PFSK-1 (cell line): ENCODE measurements at regions not wholly inside any gene's neighbourhood (a gene's known extent, or its start where the extent isn't known, plus 50 kb on each side); places are given as distances from the start of the nearest gene placed in this dataset.

Experiments used
- POLR2AphosphoS5 ChIP-seq: IDR thresholded peaks from 2 replicates; pipeline ENCODE4 v1.6.1; 2012; ENCODE audit warnings: low read depth, mild to moderate bottlenecking, control low read depth, low read length, moderate library complexity
- TF ChIP-seq, protein P1 (sequence below), 2 experiments: IDR thresholded peaks; 2 replicates each; pipeline versions ENCODE4 v1.6.1 to v1.8.0; 2011 to 2012; ENCODE audit warnings: low read depth in 2 of 2, low read length in 2 of 2, control low read depth in 1 of 2, inconsistent platforms in 1 of 2, mild to moderate bottlenecking in 1 of 2, moderate library complexity in 1 of 2; ENCODE audit not compliant: insufficient read depth in 1 of 2

DNA sequence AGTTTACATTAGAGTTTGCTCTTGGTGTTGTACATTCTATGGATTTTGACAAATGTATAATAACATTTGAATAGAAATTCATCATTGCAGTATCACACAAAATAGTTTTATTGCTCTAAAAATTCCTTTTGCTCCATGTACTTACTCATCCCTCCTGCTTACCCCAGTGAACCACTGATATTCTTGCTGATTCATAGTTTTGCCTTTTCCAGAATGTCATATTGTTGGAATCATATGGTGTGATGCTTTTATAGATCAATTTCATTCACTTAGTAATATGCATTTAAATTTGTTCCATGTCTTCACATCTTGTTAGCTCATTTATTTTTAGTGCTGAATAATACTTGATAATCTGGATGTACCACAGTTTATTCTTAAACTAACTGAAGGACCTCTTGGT, 1593.2 kb downstream of the C4orf33 start:
- TF ChIP-seq POLR2AphosphoS5: no peak
- TF ChIP-seq, protein P1, sequence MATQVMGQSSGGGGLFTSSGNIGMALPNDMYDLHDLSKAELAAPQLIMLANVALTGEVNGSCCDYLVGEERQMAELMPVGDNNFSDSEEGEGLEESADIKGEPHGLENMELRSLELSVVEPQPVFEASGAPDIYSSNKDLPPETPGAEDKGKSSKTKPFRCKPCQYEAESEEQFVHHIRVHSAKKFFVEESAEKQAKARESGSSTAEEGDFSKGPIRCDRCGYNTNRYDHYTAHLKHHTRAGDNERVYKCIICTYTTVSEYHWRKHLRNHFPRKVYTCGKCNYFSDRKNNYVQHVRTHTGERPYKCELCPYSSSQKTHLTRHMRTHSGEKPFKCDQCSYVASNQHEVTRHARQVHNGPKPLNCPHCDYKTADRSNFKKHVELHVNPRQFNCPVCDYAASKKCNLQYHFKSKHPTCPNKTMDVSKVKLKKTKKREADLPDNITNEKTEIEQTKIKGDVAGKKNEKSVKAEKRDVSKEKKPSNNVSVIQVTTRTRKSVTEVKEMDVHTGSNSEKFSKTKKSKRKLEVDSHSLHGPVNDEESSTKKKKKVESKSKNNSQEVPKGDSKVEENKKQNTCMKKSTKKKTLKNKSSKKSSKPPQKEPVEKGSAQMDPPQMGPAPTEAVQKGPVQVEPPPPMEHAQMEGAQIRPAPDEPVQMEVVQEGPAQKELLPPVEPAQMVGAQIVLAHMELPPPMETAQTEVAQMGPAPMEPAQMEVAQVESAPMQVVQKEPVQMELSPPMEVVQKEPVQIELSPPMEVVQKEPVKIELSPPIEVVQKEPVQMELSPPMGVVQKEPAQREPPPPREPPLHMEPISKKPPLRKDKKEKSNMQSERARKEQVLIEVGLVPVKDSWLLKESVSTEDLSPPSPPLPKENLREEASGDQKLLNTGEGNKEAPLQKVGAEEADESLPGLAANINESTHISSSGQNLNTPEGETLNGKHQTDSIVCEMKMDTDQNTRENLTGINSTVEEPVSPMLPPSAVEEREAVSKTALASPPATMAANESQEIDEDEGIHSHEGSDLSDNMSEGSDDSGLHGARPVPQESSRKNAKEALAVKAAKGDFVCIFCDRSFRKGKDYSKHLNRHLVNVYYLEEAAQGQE (IDR thresholded peaks at IDR 0.05; ENCODE audit: insufficient read depth in 1 of 2, low read depth in 2 of 2, low read length in 2 of 2): no peak
